Daoy (cell line): ENCODE measurements at regions not wholly inside any gene's neighbourhood (a gene's known extent, or its start where the extent isn't known, plus 50 kb on each side); places are given as distances from the start of the nearest gene placed in this dataset.

Experiments
- DNase-seq: peaks from one replicate; pipeline ENCODE4 v3.0.0-alpha.2; 2015; ENCODE audit warnings: low read depth

GRCh38 chr13:105929505-105929904 lies 606.0 kb downstream of the EFNB2 start:
- no peak for DNase-seq

GRCh38 chr13:105928901-105929300 lies 606.6 kb downstream of the EFNB2 start:
- no peak for DNase-seq

GRCh38 chr13:105928048-105928447 lies 607.4 kb downstream of the EFNB2 start:
- DNase-seq = no peak

- DNase-seq = no peak
Measured at GRCh38 chr13:105925496-105925895, 610.0 kb downstream of the EFNB2 start.

GRCh38 chr13:105921711-105922110 lies 613.8 kb downstream of the EFNB2 start:
- DNase-seq = no peak

- peak; percentile 21 for DNase-seq
Measured at GRCh38 chr13:105920370-105920769, 615.1 kb downstream of the EFNB2 start.

GRCh38 chr13:105918842-105919741 lies 616.4 kb downstream of the EFNB2 start:
- DNase-seq = peak; percentile 81

GRCh38 chr13:105915146-105915850 lies 620.2 kb downstream of the EFNB2 start:
- no peak for DNase-seq

- DNase-seq = no peak
Measured at GRCh38 chr13:105914291-105915036, 621.0 kb downstream of the EFNB2 start.

GRCh38 chr13:105908586-105908985 lies 626.9 kb downstream of the EFNB2 start:
- DNase-seq = peak; percentile 36

- no peak for DNase-seq
Measured at GRCh38 chr13:105907319-105908019, 628.0 kb downstream of the EFNB2 start.

- no peak for DNase-seq
Measured at GRCh38 chr13:105906746-105907145, 628.7 kb downstream of the EFNB2 start.

GRCh38 chr13:105904034-105904742 lies 631.3 kb downstream of the EFNB2 start:
- no peak for DNase-seq

GRCh38 chr13:105902396-105902795 lies 633.1 kb downstream of the EFNB2 start:
- DNase-seq = no peak

- no peak for DNase-seq
Measured at GRCh38 chr13:105897575-105897974, 637.9 kb downstream of the EFNB2 start.

GRCh38 chr13:105894697-105895096 lies 640.8 kb downstream of the EFNB2 start:
- DNase-seq = no peak

- no peak for DNase-seq
Measured at GRCh38 chr13:105890509-105890908, 645.0 kb downstream of the EFNB2 start.

GRCh38 chr13:105878119-105878700 lies 657.3 kb downstream of the EFNB2 start:
- DNase-seq = no peak

GRCh38 chr13:105874814-105875213 lies 660.6 kb downstream of the EFNB2 start:
- no peak for DNase-seq

- no peak for DNase-seq
Measured at GRCh38 chr13:105871768-105872167, 663.7 kb downstream of the EFNB2 start.

- no peak for DNase-seq
Measured at GRCh38 chr13:105871326-105871725, 664.1 kb downstream of the EFNB2 start.
